GM21825 (cell line): ENCODE measurements at regions not wholly inside any gene's neighbourhood (a gene's known extent, or its start where the extent isn't known, plus 50 kb on each side); places are given as distances from the start of the nearest gene placed in this dataset.

ENCODE experiments used
- ATAC-seq: cut with Tn5 transposase; IDR thresholded peaks from one replicate; pipeline ENCODE4 v1.9.1; 2021; ENCODE audit warnings: mild to moderate bottlenecking, moderate library complexity; ENCODE audit not compliant: unreplicated experiment

DNA sequence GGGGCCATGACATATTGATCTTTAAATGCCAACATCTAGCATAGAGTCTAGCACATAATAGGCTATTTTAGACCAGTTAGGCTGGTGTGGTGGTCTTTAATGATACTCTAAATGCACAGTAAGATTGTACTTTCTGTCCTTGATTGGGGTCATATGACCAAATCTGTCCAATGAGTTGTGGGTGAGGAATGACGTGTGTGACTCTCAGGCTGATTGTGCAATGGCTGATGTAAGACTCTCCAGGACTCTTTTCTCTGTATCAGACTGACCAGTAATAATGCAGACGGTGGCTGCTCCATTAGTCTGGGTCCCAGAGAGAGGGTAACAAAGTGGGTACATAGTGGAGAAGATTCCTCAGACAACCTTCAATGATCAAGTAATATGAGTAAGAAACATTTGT lies 541.6 kb upstream of the CAMK1G start:
- no peak for ATAC-seq

- ATAC-seq = no peak
Observed at GRCh38 chr1:209042413-209042812, 541.1 kb upstream of the CAMK1G start.

GRCh38 chr1:209045331-209046057 lies 538.0 kb upstream of the CAMK1G start:
- no peak for ATAC-seq

DNA sequence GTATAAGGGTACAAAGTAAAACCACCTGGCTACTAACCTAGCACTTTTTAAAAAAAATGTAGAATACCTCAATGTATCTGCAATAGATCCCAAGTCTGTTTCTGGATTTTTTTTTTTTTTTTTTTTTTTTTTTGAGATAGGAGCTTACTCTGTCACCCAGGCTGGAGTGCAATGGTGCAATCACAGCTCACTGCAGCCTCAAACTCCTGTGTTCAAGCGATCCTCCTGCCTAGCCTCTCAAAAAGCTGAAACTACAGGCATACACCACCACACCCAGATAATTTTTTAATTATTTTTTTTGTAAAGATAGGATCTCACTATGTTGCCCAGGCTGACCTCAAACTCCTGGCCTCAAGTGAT lies 537.5 kb upstream of the CAMK1G start:
- ATAC-seq = no peak

- no peak for ATAC-seq
Observed at GRCh38 chr1:209046935-209047334, 536.6 kb upstream of the CAMK1G start.

DNA sequence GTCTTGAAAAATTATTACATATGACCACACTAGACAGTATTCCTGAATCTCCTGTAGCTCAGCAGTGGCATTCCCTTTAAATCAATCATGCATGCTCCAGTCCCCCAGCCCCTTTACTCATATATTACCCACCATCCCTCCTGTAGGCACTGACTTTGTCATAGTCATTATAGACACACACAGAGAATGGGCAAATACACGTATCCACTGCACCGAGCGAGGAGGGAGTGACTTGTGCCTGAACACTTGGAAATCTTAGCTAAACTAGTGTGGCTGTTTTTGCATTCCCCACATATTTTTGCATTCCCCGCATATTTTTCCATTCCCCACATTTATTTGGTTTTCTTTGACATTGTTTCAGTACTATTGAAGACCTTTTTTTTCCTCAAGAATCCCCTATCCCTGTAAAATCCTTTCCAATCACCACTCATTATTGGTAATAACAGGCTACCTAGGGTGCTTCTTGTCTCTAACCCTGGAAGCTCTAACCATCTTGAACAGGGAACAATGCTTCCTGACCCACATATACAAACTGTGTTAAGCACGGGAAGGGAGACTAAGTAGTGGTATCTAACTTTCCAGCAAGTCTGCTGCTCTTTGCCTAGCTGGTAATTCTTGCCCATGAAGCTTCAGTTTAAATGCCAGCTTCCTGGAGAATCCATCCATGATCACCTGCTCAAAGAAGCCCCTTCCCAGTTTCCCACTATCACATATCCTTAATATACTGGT lies 534.4 kb upstream of the CAMK1G start:
- ATAC-seq = no peak

DNA sequence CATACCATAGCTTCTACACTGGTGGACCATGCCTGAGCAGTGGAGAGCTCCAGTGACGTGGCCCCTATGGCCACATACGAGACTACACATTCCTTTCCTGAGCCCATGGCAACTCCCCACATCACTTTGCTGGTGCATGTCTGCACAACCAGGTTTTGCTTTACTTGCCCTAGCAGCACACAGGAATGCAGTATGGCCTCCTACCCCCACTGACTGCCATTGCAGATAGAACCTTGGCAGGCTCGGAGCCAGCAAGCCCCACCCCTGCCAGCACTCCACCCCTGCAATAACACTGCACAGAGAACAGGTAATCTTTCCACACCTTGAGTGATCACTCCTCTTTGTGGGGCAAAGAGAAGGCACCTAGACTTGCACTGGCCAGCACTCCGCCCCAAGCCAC lies 531.9 kb upstream of the CAMK1G start:
- ATAC-seq = no peak

DNA sequence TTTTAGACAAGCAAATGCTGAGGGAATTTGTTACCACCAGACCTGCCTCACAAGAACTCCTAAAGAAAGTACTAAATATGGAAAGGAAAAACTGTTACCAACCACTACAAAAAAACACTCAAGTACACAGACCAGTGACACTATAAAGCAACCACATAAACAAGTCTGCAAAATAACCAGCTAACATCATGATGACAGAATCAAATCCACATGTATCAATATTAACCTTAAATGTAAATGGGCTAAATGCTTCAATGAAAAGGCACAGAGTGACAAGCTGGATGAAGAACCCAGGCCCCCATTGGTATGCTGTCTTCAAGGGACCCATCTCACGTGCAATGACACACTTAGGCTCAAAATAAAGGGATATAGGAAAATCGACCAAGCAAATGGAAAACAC lies 529.9 kb upstream of the CAMK1G start:
- ATAC-seq = no peak

- no peak for ATAC-seq
Observed at GRCh38 chr1:209057083-209057482, 526.4 kb upstream of the CAMK1G start.

DNA sequence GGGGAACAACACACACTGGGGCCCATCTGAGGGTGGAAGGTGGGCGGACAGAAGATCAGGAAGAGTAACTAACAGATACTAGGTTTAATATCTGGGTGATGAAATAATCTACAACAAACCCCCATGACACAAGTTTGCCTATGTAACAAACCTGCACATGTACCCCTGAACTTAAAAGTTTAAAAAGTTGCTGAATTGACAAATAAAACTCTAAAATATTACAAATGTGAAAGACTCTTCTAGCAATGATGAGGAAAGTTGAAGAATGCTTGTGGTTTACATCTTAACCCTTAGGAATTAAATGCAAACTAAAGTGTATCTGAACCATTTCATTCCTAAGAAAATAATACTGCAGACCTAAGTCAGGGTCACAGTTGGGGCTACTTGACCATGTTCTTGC lies 525.6 kb upstream of the CAMK1G start:
- ATAC-seq = no peak

DNA sequence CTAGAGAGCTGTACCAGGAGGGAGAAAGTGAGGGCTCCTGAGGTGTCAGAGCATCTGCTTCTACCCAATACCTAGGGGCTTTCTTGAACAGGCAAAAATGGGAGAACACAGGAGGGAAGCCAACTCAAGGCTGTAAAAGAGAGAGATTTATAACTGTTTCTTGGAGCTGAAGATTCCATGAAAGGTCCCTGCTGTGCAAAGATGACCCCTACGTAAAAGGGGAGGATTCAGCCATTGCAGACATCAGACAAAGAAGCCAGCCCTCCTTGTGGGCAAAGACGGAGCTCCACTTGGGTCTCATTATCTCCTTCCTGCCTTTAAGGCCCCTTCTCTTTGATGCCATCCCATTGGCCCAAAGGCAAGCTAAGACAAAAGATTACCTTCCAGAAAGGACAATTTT lies 524.1 kb upstream of the CAMK1G start:
- no peak for ATAC-seq

GRCh38 chr1:209059981-209060380 lies 523.5 kb upstream of the CAMK1G start:
- no peak for ATAC-seq

GRCh38 chr1:209062081-209062620 lies 521.4 kb upstream of the CAMK1G start:
- no peak for ATAC-seq

GRCh38 chr1:209062863-209063262 lies 520.7 kb upstream of the CAMK1G start:
- ATAC-seq = peak; percentile 70

DNA sequence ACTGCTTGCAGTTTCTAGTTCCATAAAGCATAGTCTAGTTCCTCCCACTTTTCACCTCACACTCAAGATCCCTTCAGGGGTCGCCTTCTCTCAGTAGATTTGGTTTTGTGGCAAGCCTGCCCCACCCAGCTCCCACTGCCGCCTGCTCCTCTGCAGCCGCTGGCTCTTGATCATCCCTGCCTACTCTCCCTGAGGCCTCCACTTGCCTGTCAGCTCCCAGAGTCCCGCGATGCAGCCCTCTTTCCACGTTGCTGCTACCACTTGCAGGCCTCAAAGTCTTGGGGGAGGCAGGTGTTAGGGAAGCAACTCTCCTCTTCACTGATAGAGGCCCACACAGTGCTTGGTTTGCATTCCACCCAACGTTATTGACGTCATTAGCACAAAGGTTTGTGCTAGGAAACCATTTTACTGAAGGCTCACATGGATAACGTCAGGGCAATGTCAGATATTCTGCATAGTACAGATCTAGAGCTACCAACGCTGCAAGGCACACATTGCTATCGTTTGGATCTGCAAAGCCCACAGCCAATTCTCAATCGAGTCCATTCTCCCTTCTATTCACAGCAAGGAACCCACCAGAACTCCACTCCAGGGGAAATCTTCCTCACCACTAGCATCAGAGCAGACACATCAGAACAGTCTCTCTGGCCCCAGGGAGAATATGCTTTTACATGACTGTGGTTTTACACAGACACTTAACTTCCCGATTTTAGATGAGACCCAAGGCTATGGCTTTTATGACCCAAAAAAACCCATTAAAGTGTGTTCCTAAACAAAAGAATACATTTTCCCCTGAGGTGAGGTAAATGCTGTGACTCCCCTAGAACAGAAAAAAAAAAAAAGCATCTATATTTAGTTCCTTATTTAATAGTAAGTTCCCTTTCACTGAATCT lies 519.5 kb upstream of the CAMK1G start:
- no peak for ATAC-seq

GRCh38 chr1:209064850-209065706 lies 518.4 kb upstream of the CAMK1G start:
- ATAC-seq = no peak

DNA sequence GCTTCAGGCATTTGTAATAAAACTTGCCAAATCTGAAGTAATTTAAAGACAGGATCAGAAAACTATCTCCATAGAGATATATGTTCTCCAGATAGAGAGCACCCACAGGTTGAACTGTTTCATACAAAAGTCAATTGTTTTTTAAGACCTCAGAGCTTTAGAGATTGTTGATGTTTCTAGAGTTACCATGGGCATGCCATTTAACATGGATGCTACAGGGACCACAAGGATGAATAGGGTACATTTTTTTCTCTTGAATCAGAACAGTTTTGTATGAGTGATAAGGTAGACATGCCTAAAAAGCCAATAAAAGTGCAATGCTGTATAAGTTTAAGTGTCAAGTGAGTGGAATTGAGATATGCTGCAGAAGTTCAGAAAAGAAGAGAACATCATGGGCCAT lies 511.0 kb upstream of the CAMK1G start:
- ATAC-seq = no peak

- ATAC-seq = no peak
Observed at GRCh38 chr1:209073879-209074278, 509.6 kb upstream of the CAMK1G start.

GRCh38 chr1:209074575-209075250 lies 508.8 kb upstream of the CAMK1G start:
- ATAC-seq = no peak

GRCh38 chr1:209076688-209077087 lies 506.8 kb upstream of the CAMK1G start:
- ATAC-seq = no peak
